IMR-90 (cell line): ENCODE measurements at regions not wholly inside any gene's neighbourhood (a gene's known extent, or its start where the extent isn't known, plus 50 kb on each side); places are given as distances from the start of the nearest gene placed in this dataset.

Experiments used
- ATAC-seq: fragments of 200-7000 bp; cut with Tn5 transposase; 2 replicates; pipeline ENCODE4 v1.9.1; 2020; ENCODE audit warnings: low read depth, mild to moderate bottlenecking, moderate library complexity
- BruUV-seq: library from RNA; stranded (reverse); fragments of 400-500 nt; replicated peaks from 2 replicates; lab custom pipeline; 2021; lab: Mats Ljungman, UMichigan
- CTCF ChIA-PET: fragments of 300-600 bp; formaldehyde crosslinking; extraction: SDS; loops from one replicate; lab custom pipeline; 2021; ENCODE audit warnings: antibody characterized with exemption; lab: Yijun Ruan, JAX
- POLR2A ChIA-PET: fragments of 300-600 bp; sonication (Branson Sonifier 250); formaldehyde crosslinking; loops from one replicate; lab custom pipeline; 2022; ENCODE audit warnings: antibody characterized with exemption; ENCODE audit not compliant: unreplicated experiment; lab: Charles Lee
- DNase-seq: peaks from one replicate; pipeline ENCODE4 v3.0.0; 2013
- H2AFZ ChIP-seq: replicated peaks from 2 replicates; pipeline ENCODE3; 2013; ENCODE audit warnings: low read length, mild to moderate bottlenecking; ENCODE audit not compliant: poor library complexity
- H2AK5ac ChIP-seq: 2 replicates; pipeline ENCODE4 v1.6.1; 2013; ENCODE audit warnings: low read depth, low read length, inconsistent platforms
- H2AK9ac ChIP-seq: replicated peaks from 2 replicates; pipeline ENCODE3; 2013; ENCODE audit warnings: mild to moderate bottlenecking, low read depth, low read length, moderate library complexity; ENCODE audit not compliant: poor library complexity
- H2BK120ac ChIP-seq: 2 replicates; pipeline ENCODE4 v1.6.1; 2013; ENCODE audit warnings: low read depth, low read length, inconsistent platforms
- H2BK15ac ChIP-seq: 3 replicates; pipeline ENCODE4 v1.6.1; 2013; ENCODE audit warnings: low read depth, low read length, inconsistent platforms
- H2BK20ac ChIP-seq: 2 replicates; pipeline ENCODE4 v1.6.1; 2013; ENCODE audit warnings: low read depth, mild to moderate bottlenecking, inconsistent platforms, low read length, moderate library complexity
- H2BK5ac ChIP-seq: 2 replicates; pipeline ENCODE4 v1.6.1; 2013; ENCODE audit warnings: mild to moderate bottlenecking, low read depth, low read length, inconsistent platforms; ENCODE audit not compliant: poor library complexity, severe bottlenecking
- H3K14ac ChIP-seq: replicated peaks from 2 replicates; pipeline ENCODE4 v1.6.1; 2013; ENCODE audit warnings: low read depth, low read length, inconsistent platforms
- H3K18ac ChIP-seq: 2 replicates; pipeline ENCODE4 v1.6.1; 2013; ENCODE audit warnings: low read depth, low read length, control low read depth
- H3K23ac ChIP-seq: 2 replicates; pipeline ENCODE4 v1.6.1; 2013; ENCODE audit warnings: low read depth, low read length, inconsistent platforms
- H3K27ac ChIP-seq: 2 replicates; pipeline ENCODE4 v1.5.1; 2013; ENCODE audit warnings: mild to moderate bottlenecking, control low read depth, low read length; ENCODE audit not compliant: insufficient read depth
- H3K27me3 ChIP-seq: 2 replicates; pipeline ENCODE4 v1.6.1; 2013; ENCODE audit warnings: low read length; ENCODE audit not compliant: control insufficient read depth, insufficient read depth
- H3K36me3 ChIP-seq: 2 replicates; pipeline ENCODE4 v1.6.1; 2013; ENCODE audit warnings: low read length, mixed read lengths; ENCODE audit not compliant: control insufficient read depth, insufficient read depth
- H3K4ac ChIP-seq: 2 replicates; pipeline ENCODE4 v1.6.1; 2013; ENCODE audit warnings: low read depth, low read length, inconsistent platforms
- H3K4me1 ChIP-seq: 2 replicates; pipeline ENCODE4 v1.6.1; 2013; ENCODE audit warnings: low read length, mixed read lengths; ENCODE audit not compliant: control insufficient read depth, insufficient read depth
- H3K4me2 ChIP-seq: 2 replicates; pipeline ENCODE4 v1.6.1; 2013; ENCODE audit warnings: low read depth, mild to moderate bottlenecking, control low read depth, low read length, moderate library complexity
- H3K4me3 ChIP-seq: 2 replicates; pipeline ENCODE4 v1.5.1; 2013; ENCODE audit warnings: low read depth, mild to moderate bottlenecking, control low read depth, low read length, moderate library complexity; ENCODE audit not compliant: insufficient read depth
- H3K56ac ChIP-seq: 2 replicates; pipeline ENCODE4 v1.6.1; 2013; ENCODE audit warnings: low read length, inconsistent platforms; ENCODE audit not compliant: insufficient read depth; ENCODE audit errors: extremely low read depth
- H3K79me1 ChIP-seq, 2 experiments: 2 replicates each; pipeline ENCODE4 v1.6.1; 2013; ENCODE audit warnings: low read length in 2 of 2, inconsistent platforms in 1 of 2, low read depth in 1 of 2
- H3K9ac ChIP-seq: 2 replicates; pipeline ENCODE4 v1.6.1; 2013; ENCODE audit warnings: low read depth, low read length, control low read depth
- H3K9me1 ChIP-seq: 2 replicates; pipeline ENCODE4 v1.6.1; 2013; ENCODE audit warnings: low read length, inconsistent platforms; ENCODE audit not compliant: insufficient read depth
- H3K9me3 ChIP-seq: 2 replicates; pipeline ENCODE4 v1.6.1; 2013; ENCODE audit warnings: low read length; ENCODE audit not compliant: control insufficient read depth, insufficient read depth
- H4K20me1 ChIP-seq: 2 replicates; pipeline ENCODE4 v1.6.1; 2013; ENCODE audit warnings: low read length, inconsistent platforms; ENCODE audit not compliant: insufficient read depth
- H4K5ac ChIP-seq: 2 replicates; pipeline ENCODE4 v1.6.1; 2013; ENCODE audit warnings: mild to moderate bottlenecking, low read depth, low read length, control low read depth
- H4K8ac ChIP-seq, 2 experiments: 2 replicates each; pipeline ENCODE4 v1.6.1; 2013; ENCODE audit warnings: low read depth in 2 of 2, low read length in 2 of 2, control low read depth in 1 of 2, inconsistent platforms in 1 of 2
- H4K91ac ChIP-seq: 2 replicates; pipeline ENCODE4 v1.6.1; 2013; ENCODE audit warnings: low read depth, low read length, inconsistent platforms; ENCODE audit not compliant: insufficient read depth
- CTCF ChIP-seq: conservative IDR thresholded peaks from 2 replicates; pipeline ENCODE4 v1.5.1; 2012; ENCODE audit warnings: mild to moderate bottlenecking, low read depth, low read length, improper control_type of control experiment
- MAFK ChIP-seq: IDR thresholded peaks from 2 replicates; pipeline ENCODE4 v1.6.1; 2012; ENCODE audit warnings: low read depth, low read length, improper control_type of control experiment
- POLR2A ChIP-seq: IDR thresholded peaks from 2 replicates; pipeline ENCODE4 v1.6.1; 2012; ENCODE audit warnings: mild to moderate bottlenecking, low read depth, low read length
- WGBS, 2 experiments: methylation state at CpG; one replicate each; pipeline versions ENCODE4 v1.1.5 to v1.1.7; 2013; ENCODE audit warnings: missing lambda C conversion rate in 2 of 2; ENCODE audit not compliant: insufficient read length in 1 of 2; ENCODE audit errors: extremely low coverage in 2 of 2; 5-methylcytosine and 5-hydroxymethylcytosine counted together
- dilution Hi-C: fragments of 300-500 bp; cut with HindIII; formaldehyde crosslinking; loops from one replicate; pipeline ENCODE4 v1.14.3; 2018; ENCODE audit warnings: low sequenced_read_pairs; ENCODE audit not compliant: unreplicated experiment
- in situ Hi-C: fragments of 300-500 bp; cut with MboI; formaldehyde crosslinking; loops from 3 replicates; pipeline ENCODE4 v1.14.3; 2019; ENCODE audit warnings: low sequenced_read_pairs, inconsistent platforms, mixed read lengths
- intact Hi-C: fragments of 100-400 bp; cut with micrococcal nuclease; formaldehyde crosslinking; loops from 2 replicates; pipeline ENCODE4 v1.10.0; 2022

GRCh38 chr12:105982022-105982421 lies 156.7 kb downstream of the NUAK1 start:
- Histone ChIP-seq H3K4me1 (peaks cover 21% of the 10 kb centered on the region), H3K79me1 (no peaks in the 10 kb centered on the region), H4K8ac (peak overlapping the region in 1 of 2 experiments; percentile 27; a peak in 1 of 4 replicates), H2AK9ac (peak overlapping the region; percentile 7), H3K36me3 (no peaks in the 10 kb centered on the region), H3K4ac (no peak overlapping the region), H3K14ac (no peak overlapping the region), H2BK15ac (peak overlapping the region; percentile 91; the same call in 2 of the 3 replicates), H3K9ac (no peak overlapping the region), H3K23ac (no peak overlapping the region), H3K18ac (0 out of 2 replicates have a peak overlapping the region, but pooled peaks have one; percentile 17), H3K4me3 (no peak overlapping the region), H2BK5ac (no peak overlapping the region), H3K27me3 (no peaks in the 10 kb centered on the region), H3K9me1 (peaks cover 10% of the 10 kb centered on the region; the same call in 1 of the 2 replicates), H2BK120ac (no peak overlapping the region), H4K91ac (peak overlapping the region; percentile 22; the same call in 1 of the 2 replicates), H3K27ac (no peak overlapping the region), H3K4me2 (no peak overlapping the region), H4K20me1 (peaks cover 7% of the 10 kb centered on the region; the same call in 1 of the 2 replicates), H2AK5ac (peak overlapping the region; percentile 56; the same call in 1 of the 2 replicates), H3K56ac (no peak overlapping the region), H2BK20ac (peak overlapping the region; percentile 61; the same call in 1 of the 2 replicates), H2AFZ (no peak overlapping the region), H3K9me3 (no peaks in the 10 kb centered on the region), H4K5ac (peak overlapping the region; percentile 34; the same call in 1 of the 2 replicates)
- no TSS peak for BruUV-seq
- TF ChIP-seq POLR2A (no peak), CTCF (no peak), MAFK (no peak)
- intact Hi-C loops (loop anchor here (5.0 kb wide), 1 partner anchor 100 kb away; no protein-coding TSS in a partner anchor), dilution Hi-C loops (no loop called here), in situ Hi-C loops (no loop called here)
- DNase-seq = no peak
- ATAC-seq = no peak
- ChIA-PET CTCF (interaction anchor here (0.6 to 1.6 kb wide), 2 partner anchors 81 to 167 kb away, joined by 3 read pairs; no protein-coding TSS in a partner anchor), POLR2A (no interaction called here)
- 95% methylated on average over 4 of the region's 6 CpGs; no CpG with 5 or more reads in 1 of the 2 experiments for WGBS, 2 experiments
